Sigmoid colon (tissue), 6 donors: ENCODE measurements at regions not wholly inside any gene's neighbourhood (a gene's known extent, or its start where the extent isn't known, plus 50 kb on each side); places are given as distances from the start of the nearest gene placed in this dataset.

Experiments
- DNase-seq: peaks from one replicate; pipeline ENCODE4 v3.0.0-alpha.2; 2019
- H3K27ac ChIP-seq, 4 donors: fragments of 200-600 bp; sonication (generic); one replicate each; pipeline ENCODE4 v1.5.1; 2016 to 2019; ENCODE audit warnings: mild to moderate bottlenecking in 1 of 4
- H3K27me3 ChIP-seq, 3 donors: fragments of 200-600 bp; sonication (generic); one replicate each; pipeline ENCODE4 v1.5.1; 2019; ENCODE audit warnings: mild to moderate bottlenecking in 1 of 3
- H3K36me3 ChIP-seq, 4 donors: fragments of 200-600 bp; sonication (generic); one replicate each; pipeline ENCODE4 v1.5.1; 2016 to 2019
- H3K4me1 ChIP-seq, 4 donors: fragments of 200-600 bp; sonication (generic); one replicate each; pipeline ENCODE4 v1.5.1; 2017 to 2019
- H3K4me3 ChIP-seq, 4 donors: fragments of 200-600 bp; sonication (generic); one replicate each; pipeline ENCODE4 v1.5.1; 2017 to 2019; ENCODE audit warnings: mild to moderate bottlenecking in 2 of 4, moderate library complexity in 1 of 4
- H3K9me3 ChIP-seq, 4 donors: fragments of 200-600 bp in 3 of 4; sonication (generic) in 3 of 4; one replicate each; pipeline versions ENCODE4 v1.5.1 to v1.6.1; 2013 to 2019
- EP300 ChIP-seq, 4 donors: sonication (generic); formaldehyde crosslinking; IDR thresholded peaks; one replicate each; pipeline ENCODE4 v1.6.1; 2017; ENCODE audit warnings: antibody characterized with exemption in 4 of 4
- POLR2A ChIP-seq, 2 donors: fragments of 450-650 bp; IDR thresholded peaks; one replicate each; pipeline ENCODE4 v1.6.1; 2016; ENCODE audit warnings: antibody characterized with exemption in 2 of 2, mild to moderate bottlenecking in 2 of 2, moderate library complexity in 2 of 2
- POLR2AphosphoS5 ChIP-seq, 4 donors: sonication (generic); formaldehyde crosslinking; IDR thresholded peaks; one replicate each; pipeline ENCODE4 v1.6.1; 2017; ENCODE audit warnings: antibody characterized with exemption in 4 of 4
- WGBS, 2 donors: extraction: QIAGEN DNeasy Blood & Tissue Kit; methylation state at CpG; one replicate each; pipeline ENCODE4 v1.1.7; 2013; 5-methylcytosine and 5-hydroxymethylcytosine counted together
- intact Hi-C: fragments of 100-400 bp; cut with DNase I; formaldehyde crosslinking; loops from one replicate; pipeline ENCODE4 v1.15.1; 2023
- TF ChIP-seq, protein P1 (sequence below), 4 experiments: fragments of 450-650 bp in 3 of 4; fragments of 200-600 bp in 1 of 4; IDR thresholded peaks; one replicate each; pipeline ENCODE4 v1.5.1; 2016 to 2019; ENCODE audit warnings: antibody characterized with exemption in 4 of 4, mild to moderate bottlenecking in 3 of 4, moderate library complexity in 2 of 4
- donor health status: healthy with polysubstance abuse.
- donor health status: healthy.

DNA sequence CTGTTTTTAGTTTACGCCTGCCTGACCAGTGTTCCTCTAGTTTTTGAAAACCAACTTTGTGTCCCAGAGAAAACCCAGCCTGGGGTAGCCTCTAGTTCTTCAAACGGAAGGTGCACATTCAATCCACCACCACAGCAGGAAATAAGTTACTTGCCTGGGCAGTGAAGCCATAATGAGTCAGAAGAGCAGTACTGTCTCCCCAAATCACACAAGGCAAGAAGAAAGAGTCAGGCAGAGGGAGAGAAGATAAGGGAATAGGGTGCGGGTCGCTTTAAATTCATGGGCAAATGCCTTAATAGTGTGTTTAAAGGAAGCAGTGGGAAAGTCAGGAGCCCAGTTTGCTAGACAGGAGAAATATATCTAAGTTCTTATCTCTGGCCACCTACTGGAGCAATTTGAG is 333.8 kb upstream of the GRIA3 start:
- Histone ChIP-seq H3K4me3 (no peak overlapping the region), H3K27ac (no peak overlapping the region), H3K27me3 (no peaks in the 10 kb centered on the region), H3K4me1 (no peaks in the 10 kb centered on the region), H3K36me3 (no peaks in the 10 kb centered on the region), H3K9me3 (no peaks in the 10 kb centered on the region)
- DNase-seq: no peak
- intact Hi-C loops: no loop called here
- 75 to 87% methylated on average over 4 of the region's 4 CpGs for WGBS, 2 donors
- TF ChIP-seq POLR2A (IDR thresholded peaks at IDR 0.05) (no peak), POLR2AphosphoS5 (IDR thresholded peaks at IDR 0.05) (no peak), EP300 (IDR thresholded peaks at IDR 0.05) (no peak)
- TF ChIP-seq, protein P1, sequence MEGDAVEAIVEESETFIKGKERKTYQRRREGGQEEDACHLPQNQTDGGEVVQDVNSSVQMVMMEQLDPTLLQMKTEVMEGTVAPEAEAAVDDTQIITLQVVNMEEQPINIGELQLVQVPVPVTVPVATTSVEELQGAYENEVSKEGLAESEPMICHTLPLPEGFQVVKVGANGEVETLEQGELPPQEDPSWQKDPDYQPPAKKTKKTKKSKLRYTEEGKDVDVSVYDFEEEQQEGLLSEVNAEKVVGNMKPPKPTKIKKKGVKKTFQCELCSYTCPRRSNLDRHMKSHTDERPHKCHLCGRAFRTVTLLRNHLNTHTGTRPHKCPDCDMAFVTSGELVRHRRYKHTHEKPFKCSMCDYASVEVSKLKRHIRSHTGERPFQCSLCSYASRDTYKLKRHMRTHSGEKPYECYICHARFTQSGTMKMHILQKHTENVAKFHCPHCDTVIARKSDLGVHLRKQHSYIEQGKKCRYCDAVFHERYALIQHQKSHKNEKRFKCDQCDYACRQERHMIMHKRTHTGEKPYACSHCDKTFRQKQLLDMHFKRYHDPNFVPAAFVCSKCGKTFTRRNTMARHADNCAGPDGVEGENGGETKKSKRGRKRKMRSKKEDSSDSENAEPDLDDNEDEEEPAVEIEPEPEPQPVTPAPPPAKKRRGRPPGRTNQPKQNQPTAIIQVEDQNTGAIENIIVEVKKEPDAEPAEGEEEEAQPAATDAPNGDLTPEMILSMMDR (IDR thresholded peaks at IDR 0.05): no peak

DNA sequence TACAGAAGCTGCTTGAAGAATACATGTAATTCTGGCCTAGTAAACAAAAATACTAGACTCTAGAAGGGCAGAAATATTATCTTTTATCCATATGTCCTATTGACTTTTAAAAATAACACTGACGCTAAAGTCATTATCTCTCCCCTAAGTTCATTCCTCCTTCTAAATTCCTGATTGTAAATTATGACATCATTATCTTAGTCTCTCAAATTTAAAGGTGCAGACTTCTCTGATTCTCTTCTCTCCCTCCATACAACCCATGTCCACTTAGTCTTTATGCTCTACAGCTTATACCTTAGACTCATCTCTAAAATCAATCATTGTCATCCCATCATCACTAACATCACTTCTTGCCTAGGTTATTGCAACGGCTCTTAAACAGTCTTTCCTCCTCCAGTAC is 327.9 kb upstream of the GRIA3 start:
- WGBS, 2 donors: 26 to 34% methylated on average over 2 of the region's 2 CpGs
- Histone ChIP-seq H3K4me3 (no peak overlapping the region), H3K36me3 (no peaks in the 10 kb centered on the region), H3K9me3 (no peaks in the 10 kb centered on the region), H3K4me1 (no peaks in the 10 kb centered on the region), H3K27me3 (no peaks in the 10 kb centered on the region), H3K27ac (no peak overlapping the region)
- intact Hi-C loops: no loop called here
- DNase-seq: no peak
- TF ChIP-seq EP300 (IDR thresholded peaks at IDR 0.05) (no peak), POLR2A (IDR thresholded peaks at IDR 0.05) (no peak), POLR2AphosphoS5 (IDR thresholded peaks at IDR 0.05) (no peak)
- TF ChIP-seq, protein P1 (IDR thresholded peaks at IDR 0.05): no peak

DNA sequence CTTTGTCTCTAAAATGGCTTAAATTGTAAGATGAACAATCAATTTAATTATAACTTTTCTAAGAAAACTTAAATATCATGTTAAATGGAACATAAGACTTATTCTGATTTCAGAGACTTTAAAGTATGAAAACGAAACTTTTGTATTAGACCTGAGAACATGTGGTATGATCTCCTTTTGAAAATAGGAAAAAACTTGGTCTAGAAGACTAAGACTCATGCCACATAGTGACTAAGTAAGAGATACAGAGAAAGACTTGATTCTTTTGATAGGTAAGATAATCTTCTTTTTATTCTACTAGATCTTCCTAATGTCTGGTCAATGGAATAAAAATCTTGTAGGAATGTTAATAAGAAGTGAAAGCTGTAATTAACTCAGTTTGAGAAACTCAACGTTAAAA is 326.3 kb upstream of the GRIA3 start:
- 67 to 69% methylated on average over 2 of the region's 2 CpGs for WGBS, 2 donors
- H3K9me3 ChIP-seq: no peaks in the 10 kb centered on the region
- no peaks in the 10 kb centered on the region for H3K27me3 ChIP-seq
- TF ChIP-seq, protein P1 (IDR thresholded peaks at IDR 0.05): no peak
- no peak for TF ChIP-seq POLR2AphosphoS5 (IDR thresholded peaks at IDR 0.05)
- TF ChIP-seq EP300 (IDR thresholded peaks at IDR 0.05): no peak
- TF ChIP-seq POLR2A (IDR thresholded peaks at IDR 0.05): no peak
- DNase-seq: no peak
- H3K27ac ChIP-seq: no peak overlapping the region
- H3K36me3 ChIP-seq: no peaks in the 10 kb centered on the region
- H3K4me1 ChIP-seq: no peaks in the 10 kb centered on the region
- H3K4me3 ChIP-seq: no peak overlapping the region
- intact Hi-C loops: no loop called here

DNA sequence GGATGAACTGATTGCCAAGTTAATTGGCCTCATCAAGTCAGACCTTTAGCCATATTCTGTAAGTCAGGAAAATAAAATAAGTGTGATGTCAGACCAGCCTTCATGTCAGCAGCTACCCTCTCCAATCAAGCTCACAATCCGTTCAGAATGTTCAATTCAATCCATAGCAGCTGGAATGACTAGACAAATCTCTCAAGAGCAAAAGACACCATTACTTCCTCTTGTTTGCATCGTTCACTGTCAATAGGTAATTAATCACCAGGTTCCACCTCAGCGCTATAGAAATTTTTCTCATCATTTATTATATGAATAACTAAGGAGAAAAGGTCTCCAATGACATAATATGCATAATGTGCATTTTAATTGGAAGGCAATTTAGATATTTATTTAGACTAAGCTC is 321.0 kb upstream of the GRIA3 start:
- intact Hi-C loops: no loop called here

DNA sequence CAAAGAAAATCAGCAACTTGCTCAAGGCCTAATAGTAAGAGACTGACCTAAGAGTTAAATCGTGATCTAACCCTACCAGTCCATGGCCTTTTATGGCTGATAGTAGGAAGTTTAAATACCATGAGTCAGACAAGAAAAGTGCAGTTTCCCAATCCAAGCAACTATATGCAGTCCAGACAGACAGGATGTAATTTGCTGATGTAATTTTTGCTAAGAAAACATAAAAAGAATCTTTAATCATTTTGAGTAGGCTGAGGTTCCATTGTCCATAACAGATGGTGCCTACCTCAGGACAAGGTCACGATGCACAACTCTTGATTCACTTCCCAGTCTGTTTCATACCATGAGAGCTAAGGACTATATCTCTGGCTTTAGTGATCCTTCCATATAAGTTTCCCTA is 317.5 kb upstream of the GRIA3 start:
- no peaks in the 10 kb centered on the region for H3K27me3 ChIP-seq
- no peaks in the 10 kb centered on the region for H3K4me1 ChIP-seq
- no peak for TF ChIP-seq EP300 (IDR thresholded peaks at IDR 0.05)
- TF ChIP-seq, protein P1 (IDR thresholded peaks at IDR 0.05): no peak
- TF ChIP-seq POLR2AphosphoS5 (IDR thresholded peaks at IDR 0.05): no peak
- no peak overlapping the region for H3K4me3 ChIP-seq
- 61 to 77% methylated on average over 2 of the region's 2 CpGs for WGBS, 2 donors
- no peak overlapping the region for H3K27ac ChIP-seq
- H3K9me3 ChIP-seq: no peaks in the 10 kb centered on the region
- DNase-seq: no peak
- no peaks in the 10 kb centered on the region for H3K36me3 ChIP-seq
- intact Hi-C loops: no loop called here

More for the DNA sequence above, 321.0 kb upstream of the GRIA3 start:
- Histone ChIP-seq H3K4me3 (no peak overlapping the region), H3K4me1 (no peaks in the 10 kb centered on the region), H3K36me3 (no peaks in the 10 kb centered on the region), H3K27me3 (no peaks in the 10 kb centered on the region), H3K9me3 (no peaks in the 10 kb centered on the region), H3K27ac (no peak overlapping the region)
- WGBS, 2 donors: 72 to 81% methylated on average over 3 of the region's 3 CpGs
- TF ChIP-seq POLR2AphosphoS5 (IDR thresholded peaks at IDR 0.05) (no peak), EP300 (IDR thresholded peaks at IDR 0.05) (no peak), POLR2A (IDR thresholded peaks at IDR 0.05) (no peak)
- TF ChIP-seq, protein P1 (IDR thresholded peaks at IDR 0.05): no peak
- DNase-seq: no peak
